IMR-90 (cell line): ENCODE measurements at regions not wholly inside any gene's neighbourhood (a gene's known extent, or its start where the extent isn't known, plus 50 kb on each side); places are given as distances from the start of the nearest gene placed in this dataset.

Experiments
- ATAC-seq: fragments of 200-7000 bp; cut with Tn5 transposase; 2 replicates; pipeline ENCODE4 v1.9.1; 2020; ENCODE audit warnings: low read depth, mild to moderate bottlenecking, moderate library complexity
- BruUV-seq: library from RNA; stranded (reverse); fragments of 400-500 nt; replicated peaks from 2 replicates; lab custom pipeline; 2021; lab: Mats Ljungman, UMichigan
- CTCF ChIA-PET: fragments of 300-600 bp; formaldehyde crosslinking; extraction: SDS; loops from one replicate; lab custom pipeline; 2021; ENCODE audit warnings: antibody characterized with exemption; lab: Yijun Ruan, JAX
- POLR2A ChIA-PET: fragments of 300-600 bp; sonication (Branson Sonifier 250); formaldehyde crosslinking; loops from one replicate; lab custom pipeline; 2022; ENCODE audit warnings: antibody characterized with exemption; ENCODE audit not compliant: unreplicated experiment; lab: Charles Lee
- DNase-seq: peaks from one replicate; pipeline ENCODE4 v3.0.0; 2013
- H2AFZ ChIP-seq: replicated peaks from 2 replicates; pipeline ENCODE3; 2013; ENCODE audit warnings: low read length, mild to moderate bottlenecking; ENCODE audit not compliant: poor library complexity
- H2AK5ac ChIP-seq: 2 replicates; pipeline ENCODE4 v1.6.1; 2013; ENCODE audit warnings: low read depth, low read length, inconsistent platforms
- H2AK9ac ChIP-seq: replicated peaks from 2 replicates; pipeline ENCODE3; 2013; ENCODE audit warnings: mild to moderate bottlenecking, low read depth, low read length, moderate library complexity; ENCODE audit not compliant: poor library complexity
- H2BK120ac ChIP-seq: 2 replicates; pipeline ENCODE4 v1.6.1; 2013; ENCODE audit warnings: low read depth, low read length, inconsistent platforms
- H2BK15ac ChIP-seq: 3 replicates; pipeline ENCODE4 v1.6.1; 2013; ENCODE audit warnings: low read depth, low read length, inconsistent platforms
- H2BK20ac ChIP-seq: 2 replicates; pipeline ENCODE4 v1.6.1; 2013; ENCODE audit warnings: low read depth, mild to moderate bottlenecking, inconsistent platforms, low read length, moderate library complexity
- H2BK5ac ChIP-seq: 2 replicates; pipeline ENCODE4 v1.6.1; 2013; ENCODE audit warnings: mild to moderate bottlenecking, low read depth, low read length, inconsistent platforms; ENCODE audit not compliant: poor library complexity, severe bottlenecking
- H3K14ac ChIP-seq: replicated peaks from 2 replicates; pipeline ENCODE4 v1.6.1; 2013; ENCODE audit warnings: low read depth, low read length, inconsistent platforms
- H3K18ac ChIP-seq: 2 replicates; pipeline ENCODE4 v1.6.1; 2013; ENCODE audit warnings: low read depth, low read length, control low read depth
- H3K23ac ChIP-seq: 2 replicates; pipeline ENCODE4 v1.6.1; 2013; ENCODE audit warnings: low read depth, low read length, inconsistent platforms
- H3K27ac ChIP-seq: 2 replicates; pipeline ENCODE4 v1.5.1; 2013; ENCODE audit warnings: mild to moderate bottlenecking, control low read depth, low read length; ENCODE audit not compliant: insufficient read depth
- H3K27me3 ChIP-seq: 2 replicates; pipeline ENCODE4 v1.6.1; 2013; ENCODE audit warnings: low read length; ENCODE audit not compliant: control insufficient read depth, insufficient read depth
- H3K36me3 ChIP-seq: 2 replicates; pipeline ENCODE4 v1.6.1; 2013; ENCODE audit warnings: low read length, mixed read lengths; ENCODE audit not compliant: control insufficient read depth, insufficient read depth
- H3K4ac ChIP-seq: 2 replicates; pipeline ENCODE4 v1.6.1; 2013; ENCODE audit warnings: low read depth, low read length, inconsistent platforms
- H3K4me1 ChIP-seq: 2 replicates; pipeline ENCODE4 v1.6.1; 2013; ENCODE audit warnings: low read length, mixed read lengths; ENCODE audit not compliant: control insufficient read depth, insufficient read depth
- H3K4me2 ChIP-seq: 2 replicates; pipeline ENCODE4 v1.6.1; 2013; ENCODE audit warnings: low read depth, mild to moderate bottlenecking, control low read depth, low read length, moderate library complexity
- H3K4me3 ChIP-seq: 2 replicates; pipeline ENCODE4 v1.5.1; 2013; ENCODE audit warnings: low read depth, mild to moderate bottlenecking, control low read depth, low read length, moderate library complexity; ENCODE audit not compliant: insufficient read depth
- H3K56ac ChIP-seq: 2 replicates; pipeline ENCODE4 v1.6.1; 2013; ENCODE audit warnings: low read length, inconsistent platforms; ENCODE audit not compliant: insufficient read depth; ENCODE audit errors: extremely low read depth
- H3K79me1 ChIP-seq, 2 experiments: 2 replicates each; pipeline ENCODE4 v1.6.1; 2013; ENCODE audit warnings: low read length in 2 of 2, inconsistent platforms in 1 of 2, low read depth in 1 of 2
- H3K9ac ChIP-seq: 2 replicates; pipeline ENCODE4 v1.6.1; 2013; ENCODE audit warnings: low read depth, low read length, control low read depth
- H3K9me1 ChIP-seq: 2 replicates; pipeline ENCODE4 v1.6.1; 2013; ENCODE audit warnings: low read length, inconsistent platforms; ENCODE audit not compliant: insufficient read depth
- H3K9me3 ChIP-seq: 2 replicates; pipeline ENCODE4 v1.6.1; 2013; ENCODE audit warnings: low read length; ENCODE audit not compliant: control insufficient read depth, insufficient read depth
- H4K20me1 ChIP-seq: 2 replicates; pipeline ENCODE4 v1.6.1; 2013; ENCODE audit warnings: low read length, inconsistent platforms; ENCODE audit not compliant: insufficient read depth
- H4K5ac ChIP-seq: 2 replicates; pipeline ENCODE4 v1.6.1; 2013; ENCODE audit warnings: mild to moderate bottlenecking, low read depth, low read length, control low read depth
- H4K8ac ChIP-seq, 2 experiments: 2 replicates each; pipeline ENCODE4 v1.6.1; 2013; ENCODE audit warnings: low read depth in 2 of 2, low read length in 2 of 2, control low read depth in 1 of 2, inconsistent platforms in 1 of 2
- H4K91ac ChIP-seq: 2 replicates; pipeline ENCODE4 v1.6.1; 2013; ENCODE audit warnings: low read depth, low read length, inconsistent platforms; ENCODE audit not compliant: insufficient read depth
- BHLHE40 ChIP-seq: fragments of 150-350 bp; IDR thresholded peaks from 2 replicates; pipeline ENCODE4 v1.6.1; 2016; ENCODE audit warnings: mild to moderate bottlenecking, low read depth, low read length
- CEBPB ChIP-seq: IDR thresholded peaks from 2 replicates; pipeline ENCODE4 v1.6.1; 2012; ENCODE audit warnings: low read depth, low read length, improper control_type of control experiment
- CTCF ChIP-seq: conservative IDR thresholded peaks from 2 replicates; pipeline ENCODE4 v1.5.1; 2012; ENCODE audit warnings: mild to moderate bottlenecking, low read depth, low read length, improper control_type of control experiment
- ELK1 ChIP-seq: fragments of 150-350 bp; IDR thresholded peaks from 2 replicates; pipeline ENCODE4 v1.6.1; 2016; ENCODE audit warnings: low read depth, mild to moderate bottlenecking, low read length, moderate library complexity, borderline replicate concordance
- FOS ChIP-seq: fragments of 150-350 bp; IDR thresholded peaks from 2 replicates; pipeline ENCODE4 v1.6.1; 2016; ENCODE audit warnings: low read depth, low read length
- MAFK ChIP-seq: IDR thresholded peaks from 2 replicates; pipeline ENCODE4 v1.6.1; 2012; ENCODE audit warnings: low read depth, low read length, improper control_type of control experiment
- MXI1 ChIP-seq: IDR thresholded peaks from 2 replicates; pipeline ENCODE4 v1.6.1; 2012; ENCODE audit warnings: low read depth, mild to moderate bottlenecking, low read length, moderate library complexity, borderline replicate concordance
- NFE2L2 ChIP-seq: fragments of 150-350 bp; IDR thresholded peaks from 2 replicates; pipeline ENCODE4 v1.6.1; 2016; ENCODE audit warnings: low read depth, mild to moderate bottlenecking, low read length
- POLR2A ChIP-seq: IDR thresholded peaks from 2 replicates; pipeline ENCODE4 v1.6.1; 2012; ENCODE audit warnings: mild to moderate bottlenecking, low read depth, low read length
- RAD21 ChIP-seq: IDR thresholded peaks from 2 replicates; pipeline ENCODE4 v1.6.1; 2012; ENCODE audit warnings: low read length, improper control_type of control experiment
- RCOR1 ChIP-seq: IDR thresholded peaks from 2 replicates; pipeline ENCODE4 v1.6.1; 2012; ENCODE audit warnings: mild to moderate bottlenecking, low read length, improper control_type of control experiment; ENCODE audit not compliant: insufficient replicate concordance
- SMC3 ChIP-seq: fragments of 150-350 bp; IDR thresholded peaks from 2 replicates; pipeline ENCODE4 v1.6.1; 2016; ENCODE audit warnings: low read depth, mild to moderate bottlenecking, antibody characterized with exemption, low read length, moderate library complexity
- whole genome bisulfite sequencing, 2 experiments: methylation state at CpG; one replicate each; pipeline versions ENCODE4 v1.1.5 to v1.1.7; 2013; ENCODE audit warnings: missing lambda C conversion rate in 2 of 2; ENCODE audit not compliant: insufficient read length in 1 of 2; ENCODE audit errors: extremely low coverage in 2 of 2; 5-methylcytosine and 5-hydroxymethylcytosine counted together
- dilution Hi-C: fragments of 300-500 bp; cut with HindIII; formaldehyde crosslinking; loops from one replicate; pipeline ENCODE4 v1.14.3; 2018; ENCODE audit warnings: low sequenced_read_pairs; ENCODE audit not compliant: unreplicated experiment
- in situ Hi-C: fragments of 300-500 bp; cut with MboI; formaldehyde crosslinking; loops from 3 replicates; pipeline ENCODE4 v1.14.3; 2019; ENCODE audit warnings: low sequenced_read_pairs, inconsistent platforms, mixed read lengths
- intact Hi-C: fragments of 100-400 bp; cut with micrococcal nuclease; formaldehyde crosslinking; loops from 2 replicates; pipeline ENCODE4 v1.10.0; 2022

- no peak overlapping the region for H4K8ac ChIP-seq
- no peak overlapping the region for H3K9ac ChIP-seq
- H2BK20ac ChIP-seq = no peak overlapping the region
- DNase-seq (no peak), ATAC-seq (no peak)
- no peaks in the 10 kb centered on the region for H3K36me3 ChIP-seq
- dilution Hi-C loops (no loop called here), in situ Hi-C loops (no loop called here), intact Hi-C loops (no loop called here)
- H3K27me3 ChIP-seq = peaks cover 2% of the 10 kb centered on the region; the same call in 1 of the 2 replicates
- H3K79me1 ChIP-seq = no peaks in the 10 kb centered on the region
- H2BK15ac ChIP-seq = no peak overlapping the region
- no peaks in the 10 kb centered on the region for H3K9me1 ChIP-seq
- H4K20me1 ChIP-seq = no peaks in the 10 kb centered on the region
- no peak overlapping the region for H3K27ac ChIP-seq
- H2AFZ ChIP-seq = no peak overlapping the region
- no peak overlapping the region for H3K4me2 ChIP-seq
- no peak for TF ChIP-seq CTCF
- TF ChIP-seq MAFK = no peak
- no peak for TF ChIP-seq ELK1
- TF ChIP-seq RAD21 = no peak
- no peak for TF ChIP-seq CEBPB
- TF ChIP-seq BHLHE40 = no peak
- no peak for TF ChIP-seq FOS
- no peak for TF ChIP-seq RCOR1
- TF ChIP-seq NFE2L2 = no peak
- no peak for TF ChIP-seq SMC3
- TF ChIP-seq MXI1 = no peak
- TF ChIP-seq POLR2A = no peak
- no peak overlapping the region for H3K4me3 ChIP-seq
- H3K18ac ChIP-seq = no peak overlapping the region
- no peak overlapping the region for H3K56ac ChIP-seq
- H2AK9ac ChIP-seq = no peak overlapping the region
- H4K5ac ChIP-seq = no peak overlapping the region
- no peak overlapping the region for H3K14ac ChIP-seq
- H3K4me1 ChIP-seq = no peaks in the 10 kb centered on the region
- H4K91ac ChIP-seq = no peak overlapping the region
- no peak overlapping the region for H3K4ac ChIP-seq
- ChIA-PET POLR2A (no interaction called here), CTCF (no interaction called here)
- H3K9me3 ChIP-seq = no peaks in the 10 kb centered on the region
- WGBS, 2 experiments = 60% methylated on average over 2 of the region's 11 CpGs; no CpG with 5 or more reads in 1 of the 2 experiments
- H2AK5ac ChIP-seq = no peak overlapping the region
- H3K23ac ChIP-seq = no peak overlapping the region
- H2BK5ac ChIP-seq = no peak overlapping the region
- BruUV-seq = no TSS peak
- no peak overlapping the region for H2BK120ac ChIP-seq
Observed at GRCh38 chr12:113702836-113703235, 231.2 kb upstream of the LHX5 start.
